HG03460 (cell line): ENCODE measurements at regions not wholly inside any gene's neighbourhood (a gene's known extent, or its start where the extent isn't known, plus 50 kb on each side); places are given as distances from the start of the nearest gene placed in this dataset.

Source experiments
- ATAC-seq: cut with Tn5 transposase; IDR thresholded peaks from one replicate; pipeline ENCODE4 v1.9.1; 2021; ENCODE audit not compliant: unreplicated experiment

DNA sequence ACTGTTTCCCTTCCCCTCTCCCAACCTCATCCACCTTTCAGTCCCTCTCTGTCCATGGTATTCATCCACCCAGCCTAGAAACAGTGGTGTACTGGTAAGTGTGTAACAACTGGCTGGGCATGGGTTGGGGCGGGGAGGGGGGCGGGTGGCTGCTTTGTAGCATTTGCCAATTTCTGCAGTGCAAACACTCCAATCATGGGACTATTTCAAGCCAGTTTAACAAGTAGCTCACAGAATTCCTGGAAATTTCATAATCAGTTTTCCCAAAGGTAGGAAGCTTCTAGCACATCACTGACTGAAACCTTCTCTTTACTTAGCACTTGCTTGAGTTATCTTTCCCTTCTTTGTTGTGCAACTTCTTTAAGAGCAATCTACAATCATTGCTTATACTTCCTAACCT, 100.8 kb upstream of the WASF3 start:
- no peak for ATAC-seq

GRCh38 chr13:26457212-26457611, 100.3 kb upstream of the WASF3 start:
- ATAC-seq, result no peak

GRCh38 chr13:26458196-26458749, 99.2 kb upstream of the WASF3 start:
- no peak for ATAC-seq

DNA sequence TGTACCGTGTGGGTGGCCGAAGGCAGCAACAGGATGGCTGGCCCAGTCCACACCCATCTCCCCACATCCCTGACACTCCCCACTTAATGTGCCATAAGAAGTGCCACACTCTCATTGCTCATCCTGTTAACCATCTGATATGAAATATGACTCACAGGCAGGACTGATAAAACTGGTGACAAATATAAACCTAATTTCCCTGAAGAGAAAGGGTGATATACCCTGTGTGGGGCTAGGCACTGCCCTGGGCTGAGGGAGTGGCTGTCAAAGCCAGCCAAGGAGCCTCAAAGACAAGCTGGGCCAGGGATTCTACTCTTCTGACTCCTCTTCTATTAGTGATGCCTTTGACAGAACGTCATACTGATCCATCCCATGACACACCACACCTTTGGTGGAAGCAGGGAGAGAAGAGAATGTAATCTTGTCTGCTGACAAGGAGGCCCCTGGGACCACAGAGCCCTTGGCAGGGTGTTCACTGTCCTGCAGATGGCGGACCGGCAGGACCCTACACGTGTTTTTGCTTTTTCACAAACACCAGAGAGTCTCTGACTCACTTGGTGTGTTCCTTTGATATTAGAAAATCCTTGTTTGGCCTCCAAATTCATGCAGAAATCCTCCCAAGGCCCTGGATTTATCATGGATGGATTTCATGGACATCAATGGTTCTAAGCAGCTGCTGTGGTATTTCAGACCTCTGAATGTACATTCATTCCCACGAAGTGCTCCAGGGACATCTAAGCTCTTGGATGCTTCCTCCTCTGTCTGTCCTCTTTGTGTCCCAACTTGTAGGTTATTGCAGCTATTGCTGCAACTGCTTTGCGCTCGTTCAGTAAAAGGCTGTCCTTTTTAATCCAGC, 98.0 kb upstream of the WASF3 start:
- no peak for ATAC-seq

DNA sequence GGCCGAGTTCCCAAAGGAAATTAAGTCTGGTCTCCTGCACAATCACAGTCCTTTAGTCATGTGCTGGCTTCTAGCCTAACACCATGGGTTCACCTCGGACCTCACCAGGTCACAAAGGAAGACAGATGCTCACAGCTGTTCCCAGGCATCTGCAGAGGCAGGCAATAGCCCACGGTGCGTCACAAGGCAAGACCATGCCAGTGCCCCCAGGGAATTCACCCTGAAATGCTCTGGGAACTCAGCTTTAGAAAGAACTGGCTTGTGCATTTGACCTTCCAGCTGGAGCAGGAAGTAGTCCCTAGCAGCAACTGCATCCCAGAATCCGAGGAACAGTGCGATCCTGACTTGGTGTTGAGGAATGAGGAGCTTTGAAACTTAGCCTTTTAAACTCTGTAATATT, 96.8 kb upstream of the WASF3 start:
- ATAC-seq, result no peak

- ATAC-seq, result no peak
These were observed 94.2 kb upstream of the WASF3 start for GRCh38 chr13:26463296-26463695.

- ATAC-seq, result no peak
These were observed 93.6 kb upstream of the WASF3 start for GRCh38 chr13:26463848-26464247.

GRCh38 chr13:26465514-26465913, 92.0 kb upstream of the WASF3 start:
- no peak for ATAC-seq

DNA sequence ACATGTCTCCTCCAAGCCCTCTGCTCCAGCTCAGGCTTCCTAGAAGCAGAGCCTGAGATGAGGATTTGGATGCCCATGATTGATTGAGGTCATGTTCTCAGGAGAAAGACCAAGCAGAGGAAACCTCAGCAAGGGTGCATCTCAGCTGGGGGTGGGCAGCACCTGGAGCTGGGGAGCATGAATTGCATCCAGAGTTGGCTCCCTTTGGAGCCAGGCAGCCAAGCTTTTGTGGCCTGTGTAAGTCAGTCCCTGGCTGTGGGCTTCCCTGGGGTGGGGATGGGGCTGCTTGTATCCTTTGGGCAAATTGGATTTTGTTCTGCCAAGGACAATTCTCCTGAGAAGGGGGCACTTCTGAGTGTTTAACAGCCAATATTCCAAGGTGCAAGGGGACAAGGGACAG, 91.5 kb upstream of the WASF3 start:
- ATAC-seq, result no peak

DNA sequence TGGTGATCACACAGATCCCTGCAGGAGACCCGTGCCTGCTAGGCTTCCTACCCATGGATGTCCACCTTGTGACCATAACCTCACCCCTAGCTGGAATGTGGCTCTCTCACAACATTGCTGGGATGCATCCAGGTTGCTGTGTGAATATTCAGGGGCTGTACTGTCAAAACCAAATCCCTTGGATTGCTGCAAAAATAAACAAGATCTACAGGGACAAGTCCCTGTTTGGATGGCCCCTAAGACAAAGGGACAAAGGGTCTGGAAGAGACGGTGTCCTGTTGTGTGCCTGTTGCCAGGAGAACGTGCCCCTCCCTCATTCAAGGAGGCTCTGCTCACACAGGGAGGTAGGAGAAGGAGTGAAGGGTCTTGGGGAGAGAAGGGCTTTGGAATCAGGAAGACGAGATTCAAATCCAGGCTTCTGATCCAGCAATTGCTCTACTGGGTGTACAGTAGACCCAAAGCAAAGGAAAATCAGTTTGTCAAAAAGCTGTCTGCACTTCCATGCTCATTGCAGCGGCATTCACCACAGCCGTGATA, 89.2 kb upstream of the WASF3 start:
- no peak for ATAC-seq

DNA sequence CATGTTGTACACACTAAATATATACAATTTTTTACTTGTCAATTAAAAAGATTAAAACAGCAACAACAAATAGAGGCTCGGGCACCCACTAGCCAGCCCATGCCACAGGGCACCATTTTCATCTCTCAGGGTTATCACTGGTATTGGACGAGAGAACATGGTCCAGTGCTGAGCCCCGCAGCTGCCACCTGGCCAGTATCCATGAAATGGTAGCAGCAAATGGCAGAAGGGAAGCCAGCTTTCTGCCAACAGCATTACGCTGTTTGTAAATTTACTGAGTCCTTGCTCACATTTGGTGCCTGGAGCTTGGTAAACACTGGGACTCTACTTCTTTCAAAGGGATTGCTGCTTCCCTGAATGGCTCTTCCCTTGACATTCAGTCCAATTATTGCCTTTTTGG, 87.9 kb upstream of the WASF3 start:
- no peak for ATAC-seq

GRCh38 chr13:26471807-26472206, 85.7 kb upstream of the WASF3 start:
- ATAC-seq, result no peak

- no peak for ATAC-seq
These were observed 83.8 kb upstream of the WASF3 start for GRCh38 chr13:26473571-26474230.

DNA sequence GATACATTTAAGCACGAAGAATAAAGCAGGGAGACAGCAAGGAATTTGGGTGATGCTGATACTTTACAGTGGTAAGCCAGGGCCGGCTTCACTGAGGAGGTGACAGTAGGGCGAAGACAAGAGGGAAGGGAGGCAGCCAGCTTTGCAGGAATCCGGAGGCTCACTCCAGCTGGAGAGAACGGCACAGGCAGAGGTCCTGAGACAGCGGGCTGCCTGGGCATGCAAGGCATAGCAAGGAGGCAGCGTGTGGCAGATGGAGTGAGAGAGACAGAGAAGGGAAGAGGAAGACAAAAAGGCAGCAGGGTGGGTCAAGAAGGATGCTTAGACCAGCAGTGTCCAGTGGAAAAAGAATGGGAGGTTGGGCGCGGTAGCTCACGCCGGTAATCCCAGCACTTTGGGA, 83.2 kb upstream of the WASF3 start:
- ATAC-seq, result no peak

- no peak for ATAC-seq
These were observed 82.0 kb upstream of the WASF3 start for GRCh38 chr13:26475176-26476110.

- ATAC-seq, result no peak
These were observed 81.2 kb upstream of the WASF3 start for GRCh38 chr13:26476111-26476781.

GRCh38 chr13:26476782-26477142, 80.7 kb upstream of the WASF3 start:
- ATAC-seq, result no peak

GRCh38 chr13:26477681-26478080, 79.8 kb upstream of the WASF3 start:
- ATAC-seq, result no peak

DNA sequence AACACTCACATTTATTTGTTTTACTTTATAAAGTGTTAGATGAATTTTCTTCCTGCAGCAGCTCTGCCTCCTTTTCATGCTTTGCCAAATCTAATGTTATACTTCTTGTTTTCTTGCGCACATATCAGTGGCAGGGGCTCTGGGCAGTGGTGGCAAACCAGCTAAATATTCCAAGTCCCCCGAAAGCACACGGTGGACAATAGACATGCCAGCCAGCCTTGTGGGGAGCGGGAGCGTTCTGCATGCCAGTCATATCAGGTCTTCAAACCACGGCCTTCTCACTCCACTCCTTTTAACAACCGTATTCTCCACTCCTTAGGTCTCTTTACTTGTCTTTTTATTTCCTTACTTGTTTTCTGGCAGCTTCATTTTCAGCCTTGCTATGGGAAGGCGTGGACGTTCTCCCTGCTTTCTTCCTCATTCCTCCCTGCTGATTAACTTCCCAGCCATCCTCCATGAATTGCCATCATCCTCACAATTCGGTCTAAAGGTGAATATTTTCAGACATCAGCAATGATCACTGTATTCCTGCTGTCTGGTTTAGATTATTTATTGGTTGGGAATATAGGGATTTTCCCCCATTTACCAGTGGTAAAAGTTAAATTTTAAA, 77.1 kb upstream of the WASF3 start:
- ATAC-seq, result no peak
